GM06990 (cell line): ENCODE measurements at regions not wholly inside any gene's neighbourhood (a gene's known extent, or its start where the extent isn't known, plus 50 kb on each side); places are given as distances from the start of the nearest gene placed in this dataset.

Source experiments
- DNase-seq: peaks from one replicate; pipeline ENCODE4 v3.0.0-alpha.2; 2011; ENCODE audit not compliant: insufficient read length; ENCODE audit errors: extremely low read depth
- H3K27me3 ChIP-seq: replicated peaks from 2 replicates; pipeline ENCODE4 v1.6.0; 2011; ENCODE audit warnings: low read length; ENCODE audit not compliant: control insufficient read depth, insufficient read depth
- H3K36me3 ChIP-seq: 2 replicates; pipeline ENCODE4 v1.5.1; 2011; ENCODE audit warnings: low read length; ENCODE audit not compliant: control insufficient read depth, insufficient read depth
- H3K4me3 ChIP-seq: replicated peaks from 2 replicates; pipeline ENCODE4 v1.5.1; 2011; ENCODE audit warnings: low read depth, mild to moderate bottlenecking, control low read depth, low read length
- TF ChIP-seq, protein P1 (sequence below): IDR thresholded peaks from 2 replicates; pipeline ENCODE4 v1.5.1; 2011; ENCODE audit warnings: low read length, control low read depth, mild to moderate bottlenecking, inconsistent platforms; ENCODE audit not compliant: insufficient read depth, poor library complexity, severe bottlenecking

DNA sequence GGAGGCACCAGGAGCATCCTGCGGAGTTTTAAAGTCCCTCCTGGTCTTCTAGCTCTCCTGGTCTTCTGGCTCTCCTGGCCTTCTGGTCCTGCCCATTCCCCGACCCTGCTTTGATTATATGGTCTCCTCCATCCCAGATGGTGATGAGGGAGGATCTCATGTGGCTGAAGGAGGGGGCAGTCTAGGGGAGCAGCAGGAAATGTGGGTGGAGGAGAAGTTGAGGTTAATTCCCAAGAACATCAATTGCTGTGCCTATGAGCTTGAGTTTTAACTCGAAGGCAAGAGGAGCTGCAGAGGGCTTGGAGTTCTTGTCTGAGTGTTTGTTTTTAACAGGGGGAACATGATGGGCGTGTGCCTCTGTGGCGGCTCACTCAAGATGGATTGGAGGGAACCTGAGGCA is 408.8 kb downstream of the MATN1 start:
- no peaks in the 10 kb centered on the region; the same call in 1 of the 2 replicates for H3K27me3 ChIP-seq
- DNase-seq: no peak

DNA sequence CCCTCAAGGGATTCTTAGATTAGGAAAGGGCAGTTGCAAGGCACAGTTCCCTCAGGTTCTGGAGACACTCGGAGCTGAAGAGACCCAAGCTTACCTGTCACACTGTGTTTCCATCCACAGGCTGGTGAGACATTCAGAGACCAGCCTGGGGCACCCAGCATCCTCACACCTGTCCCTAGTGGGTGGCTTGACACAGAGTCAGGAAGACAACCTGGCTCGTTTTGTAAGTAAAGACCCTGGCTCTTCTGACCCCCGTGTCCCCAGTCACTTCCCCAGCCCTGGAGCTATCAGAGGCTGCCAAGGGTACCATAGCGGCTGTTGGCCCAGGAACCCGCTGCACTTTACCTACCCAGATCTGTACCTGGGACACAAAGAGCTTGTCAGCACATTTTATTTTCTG is 409.8 kb downstream of the MATN1 start:
- Histone ChIP-seq H3K36me3 (no peaks in the 10 kb centered on the region), H3K27me3 (no peaks in the 10 kb centered on the region; the same call in 1 of the 2 replicates), H3K4me3 (no peak overlapping the region)
- TF ChIP-seq, protein P1, sequence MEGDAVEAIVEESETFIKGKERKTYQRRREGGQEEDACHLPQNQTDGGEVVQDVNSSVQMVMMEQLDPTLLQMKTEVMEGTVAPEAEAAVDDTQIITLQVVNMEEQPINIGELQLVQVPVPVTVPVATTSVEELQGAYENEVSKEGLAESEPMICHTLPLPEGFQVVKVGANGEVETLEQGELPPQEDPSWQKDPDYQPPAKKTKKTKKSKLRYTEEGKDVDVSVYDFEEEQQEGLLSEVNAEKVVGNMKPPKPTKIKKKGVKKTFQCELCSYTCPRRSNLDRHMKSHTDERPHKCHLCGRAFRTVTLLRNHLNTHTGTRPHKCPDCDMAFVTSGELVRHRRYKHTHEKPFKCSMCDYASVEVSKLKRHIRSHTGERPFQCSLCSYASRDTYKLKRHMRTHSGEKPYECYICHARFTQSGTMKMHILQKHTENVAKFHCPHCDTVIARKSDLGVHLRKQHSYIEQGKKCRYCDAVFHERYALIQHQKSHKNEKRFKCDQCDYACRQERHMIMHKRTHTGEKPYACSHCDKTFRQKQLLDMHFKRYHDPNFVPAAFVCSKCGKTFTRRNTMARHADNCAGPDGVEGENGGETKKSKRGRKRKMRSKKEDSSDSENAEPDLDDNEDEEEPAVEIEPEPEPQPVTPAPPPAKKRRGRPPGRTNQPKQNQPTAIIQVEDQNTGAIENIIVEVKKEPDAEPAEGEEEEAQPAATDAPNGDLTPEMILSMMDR: no peak
- no peak for DNase-seq

More for the DNA sequence above, 408.8 kb downstream of the MATN1 start:
- TF ChIP-seq, protein P1: no peak
- H3K4me3 ChIP-seq: no peak overlapping the region
- H3K36me3 ChIP-seq: no peaks in the 10 kb centered on the region

DNA sequence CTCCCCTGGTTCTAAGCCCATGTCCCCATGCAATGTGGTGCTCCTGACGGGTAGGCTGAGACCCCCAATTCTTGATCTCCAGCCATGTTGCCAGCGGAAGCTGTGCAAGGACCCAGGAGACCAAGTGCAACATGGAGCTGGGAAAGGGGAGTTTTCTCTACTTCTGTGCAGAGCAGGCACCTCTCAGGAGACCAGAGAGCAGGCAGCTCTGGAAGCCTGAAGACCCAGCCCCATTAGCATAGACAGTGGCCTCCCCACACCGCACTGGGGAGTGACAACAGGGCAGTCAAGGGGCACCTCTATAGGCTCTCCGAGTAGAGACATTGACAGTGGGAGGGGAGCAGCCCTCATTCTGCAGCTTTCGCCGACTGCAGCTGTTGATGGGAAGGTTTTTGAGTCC is 410.2 kb downstream of the MATN1 start:
- TF ChIP-seq, protein P1: no peak
- H3K4me3 ChIP-seq: no peak overlapping the region
- DNase-seq: no peak
- H3K36me3 ChIP-seq: no peaks in the 10 kb centered on the region
- H3K27me3 ChIP-seq: no peaks in the 10 kb centered on the region; the same call in 1 of the 2 replicates

DNA sequence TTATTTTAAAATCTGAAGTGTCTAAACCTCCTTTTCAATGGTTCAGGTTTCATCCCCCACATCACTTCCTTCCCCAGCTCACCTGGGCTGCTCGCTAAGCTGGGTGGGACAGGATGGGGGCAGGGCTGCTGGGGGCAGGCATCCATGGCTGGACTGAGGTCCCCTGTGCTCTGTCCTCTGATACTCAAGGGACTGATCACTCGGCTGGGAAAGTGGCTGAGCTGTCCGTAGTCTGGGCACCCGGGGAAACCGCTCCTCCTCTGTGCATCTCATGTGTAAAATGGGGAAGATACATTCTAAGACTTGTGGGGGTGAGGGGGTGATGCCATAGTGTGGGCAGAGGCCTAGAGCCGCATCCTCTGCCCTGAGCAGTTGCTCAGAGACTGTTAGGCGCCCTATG is 411.2 kb downstream of the MATN1 start:
- no peaks in the 10 kb centered on the region; the same call in 1 of the 2 replicates for H3K27me3 ChIP-seq
- TF ChIP-seq, protein P1: no peak

DNA sequence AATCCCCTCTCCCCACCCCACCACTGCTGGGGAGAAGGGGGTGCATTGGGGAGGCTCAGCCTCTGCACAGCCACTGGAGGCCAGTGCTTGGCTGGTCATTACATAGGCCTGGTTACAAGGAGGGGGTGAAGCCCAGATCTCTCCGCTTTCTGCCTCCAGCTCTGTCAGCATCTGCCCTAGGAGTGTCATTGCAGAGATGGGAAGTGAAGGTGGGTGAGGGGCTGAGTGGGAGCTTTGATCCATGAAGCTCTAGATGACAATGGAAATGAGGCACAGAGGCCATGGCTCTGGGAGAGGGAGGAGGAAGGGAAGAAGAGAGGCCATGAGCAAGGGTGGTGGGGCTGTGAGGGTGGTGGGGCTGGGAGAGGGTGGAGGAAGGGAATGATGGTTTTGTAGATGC is 411.6 kb downstream of the MATN1 start:
- TF ChIP-seq, protein P1: no peak
- Histone ChIP-seq H3K36me3 (no peaks in the 10 kb centered on the region), H3K27me3 (no peaks in the 10 kb centered on the region; the same call in 1 of the 2 replicates), H3K4me3 (no peak overlapping the region)
- DNase-seq: no peak

More for the DNA sequence above, 411.2 kb downstream of the MATN1 start:
- DNase-seq: no peak
- Histone ChIP-seq H3K4me3 (no peak overlapping the region), H3K36me3 (no peaks in the 10 kb centered on the region)

DNA sequence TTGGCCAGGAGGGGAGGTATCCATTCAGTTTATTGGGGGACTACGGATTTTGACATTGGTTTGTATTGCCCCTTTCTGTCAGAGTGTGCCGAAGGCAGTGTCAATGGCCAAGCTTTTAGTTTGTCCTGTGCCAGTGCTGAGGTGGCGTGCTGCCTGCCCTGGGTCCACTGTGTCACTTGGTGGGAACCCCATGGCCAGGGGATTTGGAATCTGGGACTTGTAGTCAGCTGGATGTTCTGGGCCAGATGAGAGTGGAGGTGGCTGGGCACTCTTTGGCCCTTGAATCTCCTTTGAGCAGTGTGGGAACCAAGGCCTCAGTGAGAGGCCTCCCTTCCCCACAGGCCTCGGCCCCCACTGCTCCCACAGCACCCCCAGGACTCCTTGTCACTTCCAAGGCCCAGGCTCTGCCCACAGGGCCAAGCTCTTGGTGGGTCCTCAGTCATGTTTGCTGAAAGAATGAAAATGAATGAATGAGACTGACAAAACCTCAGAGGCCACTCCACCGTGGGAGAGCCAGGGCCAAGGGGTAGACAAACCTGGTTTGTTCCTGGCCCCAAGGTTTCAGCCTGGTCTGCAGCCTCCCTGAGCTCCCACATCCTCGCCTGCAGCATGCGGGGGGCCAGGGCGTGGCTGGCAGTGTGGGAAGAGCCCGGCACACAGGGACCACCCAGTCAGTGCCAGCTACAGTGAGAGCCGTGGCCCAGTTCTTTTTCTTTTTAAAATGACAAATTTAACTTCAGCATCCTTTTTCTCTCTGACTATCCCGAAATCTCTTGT is 412.2 kb downstream of the MATN1 start:
- TF ChIP-seq, protein P1: no peak
- H3K36me3 ChIP-seq: no peaks in the 10 kb centered on the region
- H3K4me3 ChIP-seq: no peak overlapping the region
- no peak for DNase-seq
- H3K27me3 ChIP-seq: no peaks in the 10 kb centered on the region; the same call in 1 of the 2 replicates
